Heart right ventricle (tissue), 16 donors: ENCODE measurements at regions not wholly inside any gene's neighbourhood (a gene's known extent, or its start where the extent isn't known, plus 50 kb on each side); places are given as distances from the start of the nearest gene placed in this dataset.

Experiments used
- ATAC-seq, 8 donors: fragments of 200-7000 bp; cut with Tn5 transposase; one replicate each; pipeline ENCODE4 v1.9.1; 2020; ENCODE audit warnings: mild to moderate bottlenecking in 8 of 8, moderate library complexity in 8 of 8, moderate number of reproducible peaks in 1 of 8
- DNase-seq, 2 donors: peaks; one replicate each; pipeline ENCODE4 v3.0.0-alpha.2; 2020
- H3K27ac ChIP-seq, 10 donors: fragments of 200-600 bp; sonication (generic) in 2 of 10; one replicate each; pipeline versions ENCODE4 v1.5.0 to v1.8.0; 2020 to 2022; ENCODE audit warnings: mild to moderate bottlenecking in 3 of 10
- H3K27me3 ChIP-seq, 7 donors: fragments of 200-600 bp; one replicate each; pipeline ENCODE4 v1.8.0; 2021 to 2022; ENCODE audit warnings: mild to moderate bottlenecking in 2 of 7
- H3K36me3 ChIP-seq, 9 donors: fragments of 200-600 bp; sonication (generic) in 1 of 9; one replicate each; pipeline versions ENCODE4 v1.5.0 to v1.8.0; 2020 to 2022; ENCODE audit warnings: mild to moderate bottlenecking in 2 of 9
- H3K4me1 ChIP-seq, 9 donors: fragments of 200-600 bp; sonication (generic) in 1 of 9; one replicate each; pipeline versions ENCODE4 v1.5.0 to v1.8.0; 2020 to 2022; ENCODE audit warnings: mild to moderate bottlenecking in 4 of 9
- H3K4me3 ChIP-seq, 10 donors: fragments of 200-600 bp; sonication (generic) in 2 of 10; one replicate each; pipeline versions ENCODE4 v1.5.0 to v1.8.0; 2020 to 2022; ENCODE audit warnings: mild to moderate bottlenecking in 7 of 10, moderate library complexity in 2 of 10
- H3K9me3 ChIP-seq, 11 donors: fragments of 200-600 bp in 10 of 11; sonication (generic) in 2 of 11; one replicate each; pipeline versions ENCODE4 v1.5.0 to v1.8.0; 2013 to 2022; ENCODE audit warnings: mild to moderate bottlenecking in 2 of 11, control low read depth in 1 of 11, moderate library complexity in 1 of 11
- CTCF ChIP-seq, 9 donors: fragments of 200-600 bp; sonication (generic) in 2 of 9; IDR thresholded peaks; one replicate each; pipeline versions ENCODE4 v1.5.0 to v1.8.0; 2021 to 2022; ENCODE audit warnings: antibody characterized with exemption in 9 of 9, mild to moderate bottlenecking in 5 of 9, moderate library complexity in 1 of 9
- WGBS, 2 donors: extraction: QIAGEN DNeasy Blood & Tissue Kit; methylation state at CpG; one replicate each; pipeline ENCODE4 v1.1.7; 2013; ENCODE audit warnings: inconsistent platforms in 1 of 2; 5-methylcytosine and 5-hydroxymethylcytosine counted together
- intact Hi-C, 10 donors: fragments of 100-400 bp; cut with DNase I; formaldehyde crosslinking; loops; one replicate each; pipeline versions ENCODE4 v1.11.1 to v1.14.2; 2022
- donor health status: Arrhythmogenic right ventricular cardiomyopathy.
- donor health status: ischemic (EF 13 %, LVEDD 7.1; RV severe dilation, severe dysfunction).
- donor health status: healthy with polysubstance abuse.
- donor health status: DM: no; HTN: yes; CAD: no.
- donor health status: DM: no; HTN: no; CAD: no.
- donor health status: ischemic (EF 25% LVEDD 6.9; RV normal size, moderate dysfunction).
- donor health status: ischemic (EF 25% LVEDD 5.7; RV mildly dilated, moderate dysfunction).
- donor health status: healthy.
- donor health status: DM: yes; HTN: yes; CAD: no.
- donor health status: Ischemic cardiomyopathy.
- donor health status: ischemic (EF 35%, LVEDD 5.7; RV mildly dilated, moderate dysfunction).
- donor health status: nonischemic (EF 11% LVEDD 7.7; RV severe dilation, severe dysfunction).
- donor health status: DM: yes; HTN: yes; CAD: no.
- donor health status: PGD.
- donor health status: ischemic (EF 29% LVEDD 5.4; RV normal size, mild dysfunction).
- donor health status: nonischemic (EF 23%, LVEDD 6.1; RV moderate dilation, normal function).

- 65 to 70% methylated on average over 10 of the region's 10 CpGs for WGBS, 2 donors
- no peak overlapping the region for H3K4me3 ChIP-seq
- H3K4me1 ChIP-seq: no peaks in the 10 kb centered on the region
- H3K27me3 ChIP-seq: peaks cover 0 to 86% (median 75%) of the 10 kb centered on the region in 7 donors
- TF ChIP-seq CTCF (IDR thresholded peaks at IDR 0.05): no peak
- H3K27ac ChIP-seq: no peak overlapping the region
- intact Hi-C loops: no loop called here
- no peaks in the 10 kb centered on the region for H3K9me3 ChIP-seq
- DNase-seq (no peak), ATAC-seq (no peak)
- no peaks in the 10 kb centered on the region for H3K36me3 ChIP-seq
Measured at GRCh38 chr4:1558205-1558604, 125.9 kb downstream of the FAM53A start.

- ATAC-seq (no peak), DNase-seq (no peak)
- TF ChIP-seq CTCF (IDR thresholded peaks at IDR 0.05): no peak
- H3K9me3 ChIP-seq: no peaks in the 10 kb centered on the region
- peaks cover 0 to 83% (median 70%) of the 10 kb centered on the region in 7 donors for H3K27me3 ChIP-seq
- no peaks in the 10 kb centered on the region for H3K36me3 ChIP-seq
- 80% methylated on average over 13 of the region's 13 CpGs for WGBS, 2 donors
- no peak overlapping the region for H3K27ac ChIP-seq
- H3K4me3 ChIP-seq: no peak overlapping the region
- no peaks in the 10 kb centered on the region for H3K4me1 ChIP-seq
- intact Hi-C loops: no loop called here
Measured at GRCh38 chr4:1557221-1557597, 126.9 kb downstream of the FAM53A start.

- Histone ChIP-seq H3K27me3 (peaks cover 0 to 79% (median 65%) of the 10 kb centered on the region in 7 donors), H3K4me3 (no peak overlapping the region), H3K36me3 (no peaks in the 10 kb centered on the region), H3K27ac (no peak overlapping the region), H3K9me3 (no peaks in the 10 kb centered on the region), H3K4me1 (no peaks in the 10 kb centered on the region)
- WGBS, 2 donors: 27 to 31% methylated on average over 31 of the region's 31 CpGs
- DNase-seq (no peak), ATAC-seq (peak in 1 of 8 donors; percentile 36)
- TF ChIP-seq CTCF (IDR thresholded peaks at IDR 0.05): no peak
- intact Hi-C loops: no loop called here
Measured at GRCh38 chr4:1556541-1557220, 127.4 kb downstream of the FAM53A start.

- Histone ChIP-seq H3K4me1 (peaks cover 0 to 4% (median 0%) of the 10 kb centered on the region in 9 donors), H3K9me3 (no peaks in the 10 kb centered on the region), H3K27me3 (peaks cover 0 to 76% (median 47%) of the 10 kb centered on the region in 7 donors), H3K27ac (no peak overlapping the region), H3K36me3 (no peaks in the 10 kb centered on the region), H3K4me3 (no peak overlapping the region)
- WGBS, 2 donors: 87 to 89% methylated on average over 16 of the region's 16 CpGs
- no peak for TF ChIP-seq CTCF (IDR thresholded peaks at IDR 0.05)
- DNase-seq (no peak), ATAC-seq (no peak)
- intact Hi-C loops: no loop called here
Measured at GRCh38 chr4:1554876-1555265, 129.2 kb downstream of the FAM53A start.
